Upper lobe of left lung (tissue), 6 donors: ENCODE measurements at regions not wholly inside any gene's neighbourhood (a gene's known extent, or its start where the extent isn't known, plus 50 kb on each side); places are given as distances from the start of the nearest gene placed in this dataset.

Experiments
- ATAC-seq, 2 donors: fragments of 200-7000 bp; cut with Tn5 transposase; one replicate each; pipeline ENCODE4 v1.9.1; 2022; ENCODE audit warnings: mild to moderate bottlenecking in 2 of 2, moderate library complexity in 2 of 2; ENCODE audit not compliant: low FRiP score in 2 of 2
- DNase-seq, 2 donors: peaks; one replicate each; pipeline ENCODE4 v3.0.0-alpha.2; 2019 to 2020
- H3K27ac ChIP-seq, 4 donors: fragments of 200-600 bp; sonication (generic); one replicate each; pipeline ENCODE4 v1.5.1; 2016 to 2019
- H3K27me3 ChIP-seq, 4 donors: fragments of 200-600 bp; sonication (generic); one replicate each; pipeline ENCODE4 v1.5.1; 2017 to 2019
- H3K36me3 ChIP-seq, 4 donors: fragments of 200-600 bp; sonication (generic); one replicate each; pipeline ENCODE4 v1.5.1; 2016 to 2019
- H3K4me1 ChIP-seq, 4 donors: fragments of 200-600 bp; sonication (generic); one replicate each; pipeline ENCODE4 v1.5.1; 2018 to 2019
- H3K4me3 ChIP-seq, 4 donors: fragments of 200-600 bp; sonication (generic); one replicate each; pipeline ENCODE4 v1.5.1; 2017 to 2019; ENCODE audit warnings: mild to moderate bottlenecking in 2 of 4, moderate library complexity in 1 of 4
- H3K9me3 ChIP-seq, 4 donors: fragments of 200-600 bp; sonication (generic); one replicate each; pipeline ENCODE4 v1.5.1; 2018 to 2019
- CTCF ChIP-seq, 6 experiments: fragments of 450-650 bp in 4 of 6; fragments of 200-600 bp in 2 of 6; sonication (generic) in 2 of 6; IDR thresholded peaks; one replicate each; pipeline ENCODE4 v1.5.1; 2016 to 2019; ENCODE audit warnings: antibody characterized with exemption in 6 of 6
- EP300 ChIP-seq, 4 donors: sonication (generic); formaldehyde crosslinking; IDR thresholded peaks; one replicate each; pipeline ENCODE4 v1.5.1; 2017; ENCODE audit warnings: antibody characterized with exemption in 4 of 4, control low read depth in 2 of 4
- POLR2A ChIP-seq, 4 donors: fragments of 450-650 bp; IDR thresholded peaks; one replicate each; pipeline ENCODE4 v1.5.1; 2016 to 2017; ENCODE audit warnings: antibody characterized with exemption in 4 of 4, mild to moderate bottlenecking in 2 of 4
- POLR2AphosphoS5 ChIP-seq, 2 donors: sonication (generic); formaldehyde crosslinking; IDR thresholded peaks; one replicate each; pipeline ENCODE4 v1.5.1; 2017; ENCODE audit warnings: antibody characterized with exemption in 2 of 2
- WGBS, 2 donors: methylation state at CpG; one replicate each; pipeline ENCODE4 v1.1.5; 2017 to 2018; 5-methylcytosine and 5-hydroxymethylcytosine counted together
- donor health status: DM: no; HTN: no; CAD: no; lungs with moderate emphysema.
- donor health status: DM: no; HTN: yes; CAD: no; lungs with severe emphysema.

GRCh38 chr1:55626326-55626725 is 411.2 kb upstream of the USP24 start:
- DNase-seq (no peak), ATAC-seq (no peak)
- Histone ChIP-seq H3K27ac (no peak overlapping the region), H3K4me1 (no peaks in the 10 kb centered on the region), H3K36me3 (no peaks in the 10 kb centered on the region), H3K27me3 (no peaks in the 10 kb centered on the region), H3K4me3 (no peak overlapping the region), H3K9me3 (no peaks in the 10 kb centered on the region)
- TF ChIP-seq POLR2A (IDR thresholded peaks at IDR 0.05) (no peak), EP300 (IDR thresholded peaks at IDR 0.05) (no peak)
- WGBS, 2 donors, result 51 to 62% methylated on average over 1 of the region's 1 CpG

- Histone ChIP-seq H3K4me1 (no peaks in the 10 kb centered on the region), H3K27me3 (no peaks in the 10 kb centered on the region), H3K27ac (no peak overlapping the region), H3K4me3 (no peak overlapping the region), H3K36me3 (no peaks in the 10 kb centered on the region), H3K9me3 (no peaks in the 10 kb centered on the region)
- TF ChIP-seq POLR2AphosphoS5 (IDR thresholded peaks at IDR 0.05), result no peak
- no peak for TF ChIP-seq EP300 (IDR thresholded peaks at IDR 0.05)
- no peak for TF ChIP-seq CTCF (IDR thresholded peaks at IDR 0.05)
- no peak for TF ChIP-seq POLR2A (IDR thresholded peaks at IDR 0.05)
- ATAC-seq, result no peak
- no peak for DNase-seq
- 61 to 84% methylated on average over 3 of the region's 3 CpGs for WGBS, 2 donors
Measured at GRCh38 chr1:55624766-55625165, 409.6 kb upstream of the USP24 start.

GRCh38 chr1:55623311-55623710 is 408.1 kb upstream of the USP24 start:
- Histone ChIP-seq H3K27me3 (no peaks in the 10 kb centered on the region), H3K9me3 (no peaks in the 10 kb centered on the region), H3K4me3 (no peak overlapping the region), H3K27ac (no peak overlapping the region), H3K36me3 (no peaks in the 10 kb centered on the region), H3K4me1 (no peaks in the 10 kb centered on the region)
- DNase-seq, result peak in 1 of 2 donors; percentile 31
- ATAC-seq, result peak in 1 of 2 donors; percentile 75
- no peak for TF ChIP-seq CTCF (IDR thresholded peaks at IDR 0.05)
- TF ChIP-seq POLR2AphosphoS5 (IDR thresholded peaks at IDR 0.05), result peak; percentile 58 to 80
- whole genome bisulfite sequencing, 2 donors, result 80% methylated on average over 3 to 4 of the region's 4 CpGs

DNA sequence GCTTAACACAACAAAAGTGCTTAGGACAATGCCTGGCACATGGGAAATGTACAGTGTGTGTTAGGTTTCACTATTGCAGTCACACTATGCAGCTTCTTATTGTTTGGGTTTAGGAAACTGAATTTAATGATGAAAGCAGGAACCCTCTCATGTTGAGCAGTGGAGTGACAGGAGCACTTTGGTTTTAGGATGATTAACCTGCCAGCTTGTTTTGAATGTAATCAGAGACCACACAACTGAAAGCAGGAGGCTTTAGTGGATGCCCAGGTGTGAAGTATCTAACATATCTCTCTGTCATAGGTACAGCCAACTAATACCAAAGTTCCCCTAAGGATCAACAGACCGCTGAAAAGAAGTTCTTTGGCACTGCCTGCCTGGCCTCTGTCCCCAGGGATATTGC is 406.9 kb upstream of the USP24 start:
- ATAC-seq (no peak), DNase-seq (no peak)
- no peaks in the 10 kb centered on the region for H3K4me1 ChIP-seq
- no peaks in the 10 kb centered on the region for H3K27me3 ChIP-seq
- no peak overlapping the region for H3K4me3 ChIP-seq
- no peaks in the 10 kb centered on the region for H3K36me3 ChIP-seq
- no peak overlapping the region for H3K27ac ChIP-seq
- WGBS, 2 donors, result 70 to 85% methylated on average over 1 of the region's 1 CpG
- H3K9me3 ChIP-seq, result no peaks in the 10 kb centered on the region
- TF ChIP-seq CTCF (IDR thresholded peaks at IDR 0.05) (no peak), EP300 (IDR thresholded peaks at IDR 0.05) (no peak)

DNA sequence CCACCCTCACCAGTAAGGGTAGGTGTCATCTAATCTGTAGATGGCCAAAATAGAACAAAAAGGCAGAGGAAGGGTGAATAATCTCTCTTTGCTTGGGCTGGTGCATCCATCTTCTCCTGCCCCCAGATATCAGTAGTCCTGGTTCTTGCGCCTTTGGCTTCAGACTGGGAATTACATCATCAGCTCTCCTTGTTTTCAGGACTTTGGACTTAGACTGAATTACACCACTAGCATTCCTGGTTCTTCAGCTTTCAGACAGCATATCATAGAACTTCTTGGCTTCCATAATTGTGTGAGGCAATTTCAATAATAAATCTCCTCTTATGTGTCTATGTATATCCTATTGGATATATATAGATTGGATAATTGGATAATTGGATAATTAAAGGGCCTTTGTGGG is 403.0 kb upstream of the USP24 start:
- WGBS, 2 donors, result 96 to 100% methylated on average over 1 of the region's 1 CpG
- ATAC-seq, result no peak

More for the DNA sequence above, 403.0 kb upstream of the USP24 start:
- DNase-seq, result no peak
- no peak for TF ChIP-seq CTCF (IDR thresholded peaks at IDR 0.05)
- no peak for TF ChIP-seq POLR2AphosphoS5 (IDR thresholded peaks at IDR 0.05)
- TF ChIP-seq EP300 (IDR thresholded peaks at IDR 0.05), result no peak
- no peak for TF ChIP-seq POLR2A (IDR thresholded peaks at IDR 0.05)
- H3K9me3 ChIP-seq, result no peaks in the 10 kb centered on the region
- H3K27me3 ChIP-seq, result no peaks in the 10 kb centered on the region
- no peak overlapping the region for H3K27ac ChIP-seq
- no peaks in the 10 kb centered on the region for H3K4me1 ChIP-seq
- H3K4me3 ChIP-seq, result no peak overlapping the region
- no peaks in the 10 kb centered on the region for H3K36me3 ChIP-seq
